ENCODE measurements at regions not wholly inside any gene's neighbourhood (a gene's known extent, or its start where the extent isn't known, plus 50 kb on each side); places are given as distances from the start of the nearest gene placed in this dataset.

GRCh38 chr5:168106008-168106761, 185.3 kb upstream of the WWC1 start:
- DNase-seq (no peak), ATAC-seq (replicated peaks) (no peak)
- Mint-ChIP-seq H3K9me3 (no peaks in the 10 kb centered on the region), H3K4me3 (no peak overlapping the region), H3K27ac (no peak overlapping the region), H3K27me3 (peaks cover 6 to 35% of the 10 kb centered on the region in 2 donors), H3K4me1 (ENCODE audit: low read depth in 2 of 2) (no peaks in the 10 kb centered on the region), H3K36me3 (ENCODE audit: insufficient read depth) (no peaks in the 10 kb centered on the region)

DNA sequence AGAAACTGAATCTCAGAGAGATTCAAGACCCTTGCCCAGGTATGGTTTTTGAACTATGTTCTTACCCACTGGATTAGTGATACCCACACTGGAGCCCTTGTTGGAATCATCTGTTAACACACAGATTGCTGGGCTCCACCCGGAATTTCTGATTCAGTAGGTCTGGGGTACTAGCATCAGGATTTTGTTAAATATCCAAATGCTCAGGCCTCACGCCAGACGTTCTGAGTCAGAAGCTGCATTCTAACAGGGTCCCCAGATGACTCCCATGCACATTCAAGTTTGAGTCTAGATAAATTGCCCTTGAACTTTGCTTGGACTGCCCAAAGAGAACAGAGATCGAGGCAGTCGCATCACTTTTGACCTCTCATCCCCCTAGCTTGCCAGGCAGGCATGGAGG, 182.0 kb upstream of the WWC1 start:
- no peak overlapping the region for H3K4me3 Mint-ChIP-seq
- H3K36me3 Mint-ChIP-seq (ENCODE audit: insufficient read depth), result no peaks in the 10 kb centered on the region
- H3K27me3 Mint-ChIP-seq, result peaks cover 15 to 29% of the 10 kb centered on the region in 2 donors
- no peak overlapping the region for H3K27ac Mint-ChIP-seq
- H3K4me1 Mint-ChIP-seq (ENCODE audit: low read depth in 2 of 2), result peaks cover 0 to 3% of the 10 kb centered on the region in 2 donors
- ATAC-seq (replicated peaks) (no peak), DNase-seq (no peak)
- no peaks in the 10 kb centered on the region for H3K9me3 Mint-ChIP-seq

- ATAC-seq (replicated peaks), result no peak
- Mint-ChIP-seq H3K27ac (no peak overlapping the region), H3K4me1 (ENCODE audit: low read depth in 2 of 2) (peaks cover 0 to 3% of the 10 kb centered on the region in 2 donors), H3K9me3 (no peaks in the 10 kb centered on the region), H3K36me3 (ENCODE audit: insufficient read depth) (no peaks in the 10 kb centered on the region), H3K4me3 (no peak overlapping the region), H3K27me3 (peaks cover 15 to 20% of the 10 kb centered on the region in 2 donors)
- no peak for DNase-seq
These were observed 181.1 kb upstream of the WWC1 start for GRCh38 chr5:168110384-168110783.

DNA sequence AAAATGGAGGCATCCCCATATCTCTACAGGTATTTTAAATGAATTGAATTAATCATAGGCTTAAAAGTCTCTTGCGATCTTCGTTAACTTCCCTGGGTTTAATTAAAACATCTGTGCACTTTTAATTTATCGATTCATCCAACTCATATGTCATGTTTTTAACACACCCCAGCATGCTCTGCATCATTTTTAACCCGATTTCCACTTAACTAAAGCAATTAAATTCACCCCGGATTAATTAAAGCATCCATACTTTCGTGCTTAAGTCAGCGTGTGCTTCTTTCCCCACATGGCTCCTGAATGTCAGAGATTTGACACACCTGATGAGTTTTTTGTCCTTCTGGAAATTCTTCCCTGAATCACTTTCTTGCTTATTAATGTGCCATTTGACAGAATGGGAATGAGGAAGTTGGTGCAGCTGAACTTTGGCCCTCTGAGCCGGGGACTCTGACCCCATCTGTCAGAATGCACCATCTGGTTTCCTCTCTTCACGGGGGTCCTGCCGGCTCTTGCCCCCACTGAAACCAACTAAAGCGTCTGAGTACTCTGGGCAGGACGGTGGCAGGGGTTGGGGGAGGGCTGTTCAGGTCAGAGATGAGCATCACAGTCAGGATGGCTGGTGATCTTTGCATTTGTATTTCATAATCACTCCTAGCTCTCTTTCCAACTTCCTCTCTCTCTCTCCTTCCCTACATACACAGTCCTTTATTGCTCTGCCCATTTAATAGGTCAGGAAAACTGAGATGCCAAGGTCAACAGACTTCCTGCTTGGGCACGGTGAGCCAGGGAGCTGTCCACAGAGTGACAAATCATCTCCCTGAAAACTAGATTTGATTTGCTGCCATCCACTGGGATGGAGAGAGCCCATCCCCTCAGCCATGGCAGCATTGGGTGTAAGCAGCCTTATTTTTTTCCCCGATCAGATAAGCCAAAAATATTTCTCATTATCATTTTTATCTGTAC, 180.3 kb upstream of the WWC1 start:
- Mint-ChIP-seq H3K4me1 (ENCODE audit: low read depth in 2 of 2) (peaks cover 0 to 3% of the 10 kb centered on the region in 2 donors), H3K27me3 (peaks cover 15% of the 10 kb centered on the region in 2 donors), H3K4me3 (no peak overlapping the region), H3K9me3 (no peaks in the 10 kb centered on the region), H3K36me3 (ENCODE audit: insufficient read depth) (no peaks in the 10 kb centered on the region), H3K27ac (no peak overlapping the region)
- no peak for ATAC-seq (replicated peaks)
- DNase-seq, result no peak

GRCh38 chr5:168114444-168115017, 176.9 kb upstream of the WWC1 start:
- Mint-ChIP-seq H3K4me3 (no peak overlapping the region), H3K27me3 (peaks cover 8 to 15% of the 10 kb centered on the region in 2 donors), H3K9me3 (peaks cover 0 to under 1% of the 10 kb centered on the region in 2 donors), H3K4me1 (ENCODE audit: low read depth in 2 of 2) (peaks cover 0 to 3% of the 10 kb centered on the region in 2 donors), H3K27ac (no peak overlapping the region), H3K36me3 (ENCODE audit: insufficient read depth) (no peaks in the 10 kb centered on the region)
- ATAC-seq (replicated peaks), result no peak
- no peak for DNase-seq

GRCh38 chr5:168117469-168117868, 174.0 kb upstream of the WWC1 start:
- H3K27ac Mint-ChIP-seq, result no peak overlapping the region
- ATAC-seq (replicated peaks) (no peak), DNase-seq (no peak)
- no peaks in the 10 kb centered on the region for H3K4me1 Mint-ChIP-seq (ENCODE audit: low read depth in 2 of 2)
- no peak overlapping the region for H3K4me3 Mint-ChIP-seq
- H3K36me3 Mint-ChIP-seq (ENCODE audit: insufficient read depth), result no peaks in the 10 kb centered on the region
- no peaks in the 10 kb centered on the region for H3K27me3 Mint-ChIP-seq
- peaks cover 0 to 2% of the 10 kb centered on the region in 2 donors for H3K9me3 Mint-ChIP-seq

DNA sequence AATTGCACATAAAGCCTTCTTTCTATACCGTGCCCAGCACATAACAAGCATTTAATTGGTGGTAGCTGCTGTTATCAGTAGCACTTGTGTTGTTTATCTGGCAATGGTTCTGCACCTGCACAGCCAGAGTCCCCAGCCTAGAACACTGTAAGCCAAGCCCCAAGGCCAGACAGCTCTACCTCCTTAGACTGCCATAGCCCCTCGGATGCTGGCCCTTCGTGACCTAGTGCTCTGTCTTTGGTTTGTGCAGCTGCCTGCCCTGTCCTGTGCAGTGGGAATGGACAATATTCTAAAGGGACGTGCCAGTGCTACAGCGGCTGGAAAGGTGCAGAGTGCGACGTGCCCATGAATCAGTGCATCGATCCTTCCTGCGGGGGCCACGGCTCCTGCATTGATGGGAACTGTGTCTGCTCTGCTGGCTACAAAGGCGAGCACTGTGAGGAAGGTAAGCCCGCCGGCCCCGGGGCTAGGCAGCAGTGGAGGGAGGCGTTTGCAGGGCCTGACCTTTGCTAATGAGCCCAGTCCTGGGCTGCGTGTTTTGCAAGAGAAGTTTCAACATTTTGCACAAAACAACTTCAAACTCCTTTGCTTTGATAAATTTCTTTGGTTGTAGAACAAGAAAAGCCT, 173.3 kb upstream of the WWC1 start:
- H3K9me3 Mint-ChIP-seq, result peaks cover 0 to 2% of the 10 kb centered on the region in 2 donors
- H3K4me3 Mint-ChIP-seq, result no peak overlapping the region
- ATAC-seq (replicated peaks) (no peak), DNase-seq (no peak)
- no peaks in the 10 kb centered on the region for H3K4me1 Mint-ChIP-seq (ENCODE audit: low read depth in 2 of 2)
- no peaks in the 10 kb centered on the region for H3K27me3 Mint-ChIP-seq
- H3K36me3 Mint-ChIP-seq (ENCODE audit: insufficient read depth), result no peaks in the 10 kb centered on the region
- no peak overlapping the region for H3K27ac Mint-ChIP-seq

- Mint-ChIP-seq H3K4me3 (no peak overlapping the region), H3K27ac (no peak overlapping the region), H3K9me3 (peaks cover 2 to 7% of the 10 kb centered on the region in 2 donors), H3K4me1 (ENCODE audit: low read depth in 2 of 2) (peaks cover 0 to 3% of the 10 kb centered on the region in 2 donors), H3K27me3 (no peaks in the 10 kb centered on the region), H3K36me3 (ENCODE audit: insufficient read depth) (no peaks in the 10 kb centered on the region)
- DNase-seq (no peak), ATAC-seq (replicated peaks) (no peak)
These were observed 170.9 kb upstream of the WWC1 start for GRCh38 chr5:168120401-168121137.

DNA sequence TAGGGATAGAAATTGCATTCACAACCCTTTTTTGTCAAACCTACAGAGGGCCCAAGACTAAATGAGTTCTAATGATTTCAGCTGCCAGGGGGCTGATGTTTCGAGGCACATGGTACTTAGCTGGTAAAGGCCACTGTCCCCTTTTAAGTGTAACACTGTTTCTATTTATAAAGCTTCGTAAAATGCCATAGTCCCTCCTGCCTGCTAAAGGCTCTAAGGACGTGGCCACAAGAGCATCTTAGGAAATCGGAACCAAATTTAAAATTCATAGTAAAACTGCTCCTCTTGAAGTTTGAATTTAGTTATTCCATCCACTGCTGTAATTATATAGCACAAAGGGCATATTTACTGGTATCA, 170.3 kb upstream of the WWC1 start:
- DNase-seq (no peak), ATAC-seq (replicated peaks) (no peak)
- H3K4me3 Mint-ChIP-seq, result no peak overlapping the region
- H3K36me3 Mint-ChIP-seq (ENCODE audit: insufficient read depth), result no peaks in the 10 kb centered on the region
- no peak overlapping the region for H3K27ac Mint-ChIP-seq
- H3K4me1 Mint-ChIP-seq (ENCODE audit: low read depth in 2 of 2), result peaks cover 0 to 3% of the 10 kb centered on the region in 2 donors
- no peaks in the 10 kb centered on the region for H3K27me3 Mint-ChIP-seq
- peaks cover 2 to 7% of the 10 kb centered on the region in 2 donors for H3K9me3 Mint-ChIP-seq

DNA sequence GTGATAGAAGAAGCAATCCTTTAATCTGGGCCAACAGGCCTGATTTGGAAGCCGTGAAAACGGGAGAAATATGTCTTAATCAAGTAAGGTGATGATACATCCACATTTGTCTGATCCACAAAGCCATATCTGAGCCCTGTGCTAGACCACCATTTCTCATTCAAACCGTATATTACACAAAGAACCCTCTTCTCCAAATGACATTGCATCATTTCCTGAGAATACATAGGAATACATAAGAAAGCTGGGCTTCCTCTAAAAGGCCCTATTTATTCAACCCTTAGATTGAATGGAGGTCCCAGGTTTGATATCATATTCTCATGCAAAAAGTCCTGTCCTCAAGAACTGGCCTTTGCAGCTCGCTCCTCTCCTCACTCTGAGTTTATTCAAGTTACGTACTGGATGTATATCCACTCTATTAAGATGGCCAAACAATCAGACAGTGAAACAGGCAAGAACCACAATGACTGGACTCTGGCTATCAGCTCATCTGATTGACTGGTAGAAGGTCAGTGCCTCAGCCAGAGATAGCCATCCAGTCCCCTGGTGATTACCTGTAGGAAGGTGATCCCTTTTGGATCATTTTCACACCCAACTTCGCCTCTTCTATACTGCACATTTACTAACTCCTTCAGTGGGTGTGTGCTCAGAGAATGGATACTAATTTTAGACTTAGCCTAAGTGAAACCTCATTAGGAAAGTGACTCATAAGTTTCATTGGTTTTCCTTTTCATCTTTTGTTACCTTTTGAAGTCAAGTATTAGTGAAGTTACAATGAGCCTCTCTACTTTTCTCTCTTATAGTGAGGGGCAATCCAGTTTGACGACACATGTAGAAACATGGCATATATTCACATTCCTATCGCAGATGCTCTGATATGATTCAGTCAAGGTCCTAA, 167.6 kb upstream of the WWC1 start:
- H3K4me3 Mint-ChIP-seq, result no peak overlapping the region
- no peak for ATAC-seq (replicated peaks)
- H3K27me3 Mint-ChIP-seq, result peaks cover 0 to 7% of the 10 kb centered on the region in 2 donors
- H3K27ac Mint-ChIP-seq, result no peak overlapping the region
- peaks cover 2 to 14% of the 10 kb centered on the region in 2 donors for H3K9me3 Mint-ChIP-seq
- DNase-seq, result no peak
- no peaks in the 10 kb centered on the region for H3K36me3 Mint-ChIP-seq (ENCODE audit: insufficient read depth)
- H3K4me1 Mint-ChIP-seq (ENCODE audit: low read depth in 2 of 2), result peaks cover 0 to 3% of the 10 kb centered on the region in 2 donors

DNA sequence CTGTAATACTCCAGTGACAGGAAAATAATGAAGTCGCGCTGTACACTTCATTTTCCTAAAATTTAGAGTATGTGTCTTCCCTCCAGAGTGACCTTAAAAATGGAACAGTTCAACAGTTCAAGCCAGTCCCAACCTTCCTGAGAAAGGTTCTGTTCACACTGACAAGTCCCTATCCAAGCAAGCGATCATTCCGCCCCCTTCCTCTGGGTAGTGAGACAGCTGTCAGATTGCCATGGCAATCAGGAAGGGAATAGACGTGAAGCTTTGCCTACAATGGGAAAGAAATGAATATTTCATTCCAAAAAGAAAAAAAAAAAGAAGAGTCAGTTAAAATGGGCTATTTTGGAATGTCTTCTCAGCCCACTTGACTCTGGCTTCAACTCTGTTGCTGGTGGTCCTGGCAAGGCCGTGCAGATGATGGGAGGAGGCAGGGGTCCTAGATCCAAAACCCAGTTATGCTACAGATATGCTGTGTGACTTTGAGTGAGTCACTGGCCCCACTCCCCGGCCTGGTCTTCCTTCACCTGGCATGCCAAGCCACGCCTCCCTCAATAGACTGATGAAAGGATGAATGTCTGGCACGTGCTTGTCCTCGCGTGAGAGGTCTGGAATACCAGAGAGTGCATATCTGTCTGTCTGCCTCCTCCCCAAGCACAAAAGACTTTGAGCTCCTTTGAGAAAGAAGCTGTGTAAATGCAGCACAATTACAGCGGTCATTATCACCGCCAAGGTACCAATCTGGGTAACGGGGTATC, 165.8 kb upstream of the WWC1 start:
- H3K9me3 Mint-ChIP-seq, result peaks cover 0 to 14% of the 10 kb centered on the region in 2 donors
- ATAC-seq (replicated peaks) (no peak), DNase-seq (no peak)
- no peaks in the 10 kb centered on the region for H3K36me3 Mint-ChIP-seq (ENCODE audit: insufficient read depth)
- no peak overlapping the region for H3K4me3 Mint-ChIP-seq
- no peak overlapping the region for H3K27ac Mint-ChIP-seq
- peaks cover 0 to 3% of the 10 kb centered on the region in 2 donors for H3K4me1 Mint-ChIP-seq (ENCODE audit: low read depth in 2 of 2)
- H3K27me3 Mint-ChIP-seq, result peaks cover 0 to 8% of the 10 kb centered on the region in 2 donors

Measured in effector memory CD8-positive, alpha-beta T cell (primary cell).